ENCODE measurements at regions not wholly inside any gene's neighbourhood (a gene's known extent, or its start where the extent isn't known, plus 50 kb on each side); places are given as distances from the start of the nearest gene placed in this dataset.

DNA sequence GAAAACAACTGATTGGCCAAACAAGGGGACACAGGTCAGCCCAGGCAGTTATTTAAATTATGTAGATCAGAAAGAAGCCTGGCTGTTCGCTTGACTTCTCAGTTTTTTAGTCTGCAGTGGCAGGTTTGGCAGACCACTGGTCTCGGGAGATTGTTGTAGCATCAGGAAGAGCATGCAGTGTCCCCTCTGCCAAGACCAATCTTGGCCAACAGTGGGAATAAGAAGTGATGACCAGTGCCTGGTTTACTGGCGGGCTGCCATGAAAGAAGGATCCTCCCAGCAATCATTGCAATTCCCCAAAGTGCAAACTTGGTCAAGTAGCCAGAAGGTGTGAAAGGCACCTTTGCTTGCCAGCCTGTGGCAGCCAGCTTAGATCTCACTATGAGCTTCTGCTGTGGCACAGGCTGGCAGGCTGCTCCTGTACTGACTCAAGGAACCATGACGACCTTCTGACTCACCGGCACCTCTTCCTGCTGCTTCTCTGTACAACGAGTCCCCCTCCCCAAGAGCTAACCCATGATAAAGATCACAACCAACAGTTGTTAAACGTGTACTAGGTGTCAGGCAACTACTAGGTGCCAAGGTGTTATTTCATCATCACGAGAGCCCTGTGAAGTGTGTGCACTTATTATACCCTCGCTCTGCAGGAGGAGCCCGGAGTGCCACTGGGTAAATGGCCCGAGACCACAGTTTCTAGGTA is 76.8 kb upstream of the DUSP22 start:
- Histone ChIP-seq H3K4me3 (ENCODE audit: low read depth in 2 of 2, low read length in 2 of 2) (no peak overlapping the region), H3K36me3 (ENCODE audit: control insufficient read depth, insufficient read depth, low read length) (no peaks in the 10 kb centered on the region), H3K9me3 (ENCODE audit: control insufficient read depth, insufficient read depth, low read depth, low read length) (no peaks in the 10 kb centered on the region), H3K27me3 (ENCODE audit: control insufficient read depth, insufficient read depth, low read length) (no peaks in the 10 kb centered on the region; the same call in none of the 2 replicates), H3K27ac (ENCODE audit: low read length) (no peak overlapping the region), H3K4me1 (ENCODE audit: control insufficient read depth, insufficient read depth, low read length) (no peaks in the 10 kb centered on the region)
- in situ Hi-C loops (cut with HindIII; ENCODE audit: low pct_unique_long_range_greater_than_20kb, low sequenced_read_pairs) (no loop called here), intact Hi-C loops (cut with micrococcal nuclease; ENCODE audit: unreplicated experiment) (no loop called here)
- ATAC-seq (peak; percentile 56; the same call in 1 of the 2 replicates), DNase-seq (ENCODE audit: low read depth, low spot score) (no peak)
- POLR2A ChIA-PET: no interaction called here
- no TSS peak for BruUV-seq (replicated peaks)
- CTCF ChIA-PET: no interaction called here
- TF ChIP-seq POLR2AphosphoS5 (IDR thresholded peaks at IDR 0.05; ENCODE audit: low read depth, low read length): no peak
- TF ChIP-seq, protein P1, sequence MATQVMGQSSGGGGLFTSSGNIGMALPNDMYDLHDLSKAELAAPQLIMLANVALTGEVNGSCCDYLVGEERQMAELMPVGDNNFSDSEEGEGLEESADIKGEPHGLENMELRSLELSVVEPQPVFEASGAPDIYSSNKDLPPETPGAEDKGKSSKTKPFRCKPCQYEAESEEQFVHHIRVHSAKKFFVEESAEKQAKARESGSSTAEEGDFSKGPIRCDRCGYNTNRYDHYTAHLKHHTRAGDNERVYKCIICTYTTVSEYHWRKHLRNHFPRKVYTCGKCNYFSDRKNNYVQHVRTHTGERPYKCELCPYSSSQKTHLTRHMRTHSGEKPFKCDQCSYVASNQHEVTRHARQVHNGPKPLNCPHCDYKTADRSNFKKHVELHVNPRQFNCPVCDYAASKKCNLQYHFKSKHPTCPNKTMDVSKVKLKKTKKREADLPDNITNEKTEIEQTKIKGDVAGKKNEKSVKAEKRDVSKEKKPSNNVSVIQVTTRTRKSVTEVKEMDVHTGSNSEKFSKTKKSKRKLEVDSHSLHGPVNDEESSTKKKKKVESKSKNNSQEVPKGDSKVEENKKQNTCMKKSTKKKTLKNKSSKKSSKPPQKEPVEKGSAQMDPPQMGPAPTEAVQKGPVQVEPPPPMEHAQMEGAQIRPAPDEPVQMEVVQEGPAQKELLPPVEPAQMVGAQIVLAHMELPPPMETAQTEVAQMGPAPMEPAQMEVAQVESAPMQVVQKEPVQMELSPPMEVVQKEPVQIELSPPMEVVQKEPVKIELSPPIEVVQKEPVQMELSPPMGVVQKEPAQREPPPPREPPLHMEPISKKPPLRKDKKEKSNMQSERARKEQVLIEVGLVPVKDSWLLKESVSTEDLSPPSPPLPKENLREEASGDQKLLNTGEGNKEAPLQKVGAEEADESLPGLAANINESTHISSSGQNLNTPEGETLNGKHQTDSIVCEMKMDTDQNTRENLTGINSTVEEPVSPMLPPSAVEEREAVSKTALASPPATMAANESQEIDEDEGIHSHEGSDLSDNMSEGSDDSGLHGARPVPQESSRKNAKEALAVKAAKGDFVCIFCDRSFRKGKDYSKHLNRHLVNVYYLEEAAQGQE (IDR thresholded peaks at IDR 0.05; ENCODE audit: insufficient read depth in 1 of 2, low read depth in 2 of 2, low read length in 1 of 2): no peak
- TF ChIP-seq, protein P2, sequence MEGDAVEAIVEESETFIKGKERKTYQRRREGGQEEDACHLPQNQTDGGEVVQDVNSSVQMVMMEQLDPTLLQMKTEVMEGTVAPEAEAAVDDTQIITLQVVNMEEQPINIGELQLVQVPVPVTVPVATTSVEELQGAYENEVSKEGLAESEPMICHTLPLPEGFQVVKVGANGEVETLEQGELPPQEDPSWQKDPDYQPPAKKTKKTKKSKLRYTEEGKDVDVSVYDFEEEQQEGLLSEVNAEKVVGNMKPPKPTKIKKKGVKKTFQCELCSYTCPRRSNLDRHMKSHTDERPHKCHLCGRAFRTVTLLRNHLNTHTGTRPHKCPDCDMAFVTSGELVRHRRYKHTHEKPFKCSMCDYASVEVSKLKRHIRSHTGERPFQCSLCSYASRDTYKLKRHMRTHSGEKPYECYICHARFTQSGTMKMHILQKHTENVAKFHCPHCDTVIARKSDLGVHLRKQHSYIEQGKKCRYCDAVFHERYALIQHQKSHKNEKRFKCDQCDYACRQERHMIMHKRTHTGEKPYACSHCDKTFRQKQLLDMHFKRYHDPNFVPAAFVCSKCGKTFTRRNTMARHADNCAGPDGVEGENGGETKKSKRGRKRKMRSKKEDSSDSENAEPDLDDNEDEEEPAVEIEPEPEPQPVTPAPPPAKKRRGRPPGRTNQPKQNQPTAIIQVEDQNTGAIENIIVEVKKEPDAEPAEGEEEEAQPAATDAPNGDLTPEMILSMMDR (IDR thresholded peaks at IDR 0.05): no peak
- TF ChIP-seq TCF7L2 (IDR thresholded peaks at IDR 0.05; ENCODE audit: low read depth, low read length): no peak
- no peak for TF ChIP-seq SIN3A (IDR thresholded peaks at IDR 0.05; ENCODE audit: borderline replicate concordance, insufficient read depth, low read depth, low read length)

DNA sequence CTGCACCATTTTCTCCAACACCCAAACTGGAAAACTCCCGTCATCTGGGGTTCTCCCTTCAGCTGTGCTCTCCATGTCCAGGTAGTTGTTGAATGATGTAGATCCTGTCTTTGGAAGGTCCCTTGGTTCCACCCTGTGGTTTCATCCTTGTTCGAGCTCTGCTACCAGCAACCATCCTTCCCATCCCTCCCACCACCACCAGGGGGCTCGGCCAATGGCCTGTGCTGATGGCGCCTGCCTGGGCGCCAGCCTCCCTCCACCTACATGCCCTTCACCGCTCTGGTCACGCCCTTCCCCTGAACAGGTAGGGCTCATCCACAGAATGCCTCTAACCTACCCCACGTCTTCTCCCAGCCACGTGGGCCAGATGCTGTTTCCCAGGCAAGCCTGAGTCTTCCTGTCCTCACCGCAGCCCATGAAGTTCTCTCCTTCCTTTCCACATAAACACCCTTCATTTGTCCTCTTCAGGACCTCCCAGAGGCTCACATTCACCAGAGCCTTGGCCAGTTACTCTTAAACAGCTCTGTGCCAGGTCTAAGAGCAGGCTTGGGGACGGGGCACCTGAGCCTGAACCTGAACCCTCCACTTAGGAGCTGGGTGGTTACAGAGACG is 75.1 kb upstream of the DUSP22 start:
- Histone ChIP-seq H3K9me3 (ENCODE audit: control insufficient read depth, insufficient read depth, low read depth, low read length) (no peaks in the 10 kb centered on the region), H3K4me3 (ENCODE audit: low read depth in 2 of 2, low read length in 2 of 2) (no peak overlapping the region), H3K4me1 (ENCODE audit: control insufficient read depth, insufficient read depth, low read length) (no peaks in the 10 kb centered on the region), H3K27me3 (ENCODE audit: control insufficient read depth, insufficient read depth, low read length) (no peaks in the 10 kb centered on the region; the same call in 1 of the 2 replicates), H3K27ac (ENCODE audit: low read length) (no peak overlapping the region), H3K36me3 (ENCODE audit: control insufficient read depth, insufficient read depth, low read length) (no peaks in the 10 kb centered on the region)
- intact Hi-C loops (cut with micrococcal nuclease; ENCODE audit: unreplicated experiment): no loop called here
- TF ChIP-seq, protein P2 (IDR thresholded peaks at IDR 0.05): peak; percentile 46; the same call in 1 of the 2 replicates
- TF ChIP-seq SIN3A (IDR thresholded peaks at IDR 0.05; ENCODE audit: borderline replicate concordance, insufficient read depth, low read depth, low read length) (no peak), TCF7L2 (IDR thresholded peaks at IDR 0.05; ENCODE audit: low read depth, low read length) (no peak), POLR2AphosphoS5 (IDR thresholded peaks at IDR 0.05; ENCODE audit: low read depth, low read length) (no peak)
- CTCF ChIA-PET: interaction anchor here (0.6 to 1.0 kb wide), 2 partner anchors 9 to 38 kb away, joined by 3 to 4 read pairs; no protein-coding TSS in a partner anchor
- ATAC-seq (peak; percentile 72), DNase-seq (ENCODE audit: low read depth, low spot score) (no peak)
- in situ Hi-C loops (cut with HindIII; ENCODE audit: low pct_unique_long_range_greater_than_20kb, low sequenced_read_pairs): no loop called here
- no TSS peak for BruUV-seq (replicated peaks)
- POLR2A ChIA-PET: no interaction called here

All from Panc1 (cell line).